GM18909 (cell line): ENCODE measurements at regions not wholly inside any gene's neighbourhood (a gene's known extent, or its start where the extent isn't known, plus 50 kb on each side); places are given as distances from the start of the nearest gene placed in this dataset.
"Not testable (repeated sequence)": the region's sequence is repeated elsewhere in the genome, so short reads cannot be mapped to it uniquely, and the experiment has no call there.

Experiments used
- ATAC-seq: cut with Tn5 transposase; IDR thresholded peaks from one replicate; pipeline ENCODE4 v1.9.1; 2021; ENCODE audit warnings: mild to moderate bottlenecking; ENCODE audit not compliant: unreplicated experiment, poor library complexity

DNA sequence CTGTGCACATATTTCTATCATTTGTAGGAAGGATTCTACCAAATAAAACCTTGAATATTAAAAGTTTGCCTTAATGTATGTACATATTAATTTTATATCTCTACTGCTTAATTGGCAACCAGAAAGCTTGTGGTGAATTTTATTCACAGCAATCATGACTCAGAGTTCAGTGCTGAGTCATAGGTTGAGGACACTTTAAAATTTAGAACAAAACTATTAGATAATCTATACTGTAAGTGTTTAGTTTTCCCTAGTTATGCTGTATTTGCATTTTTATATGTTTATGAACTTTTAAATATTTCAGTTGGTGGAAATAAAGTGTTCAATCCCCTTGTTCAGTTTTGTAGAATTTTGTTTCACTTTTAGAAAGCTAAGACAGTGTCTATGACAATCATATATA is 841.5 kb downstream of the KCNT2 start:
- ATAC-seq: no peak

DNA sequence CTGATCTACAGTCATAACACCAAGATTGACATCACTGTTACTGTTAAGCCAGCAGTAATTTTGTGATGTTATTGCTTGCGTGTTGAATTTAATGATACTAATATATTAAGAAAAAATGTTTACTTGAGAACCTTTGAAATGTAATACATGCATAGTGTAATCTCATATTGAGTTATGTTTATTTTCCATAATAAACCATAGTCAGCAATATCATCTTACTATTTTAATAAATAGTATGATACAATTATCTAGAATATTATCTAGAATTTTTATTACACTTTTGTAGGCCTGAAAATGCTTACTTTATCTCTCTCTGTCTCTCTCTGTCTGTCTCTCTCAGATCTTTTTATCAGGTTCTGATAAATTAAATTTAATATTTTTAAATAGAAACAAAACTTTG is 843.1 kb downstream of the KCNT2 start:
- ATAC-seq: no peak

DNA sequence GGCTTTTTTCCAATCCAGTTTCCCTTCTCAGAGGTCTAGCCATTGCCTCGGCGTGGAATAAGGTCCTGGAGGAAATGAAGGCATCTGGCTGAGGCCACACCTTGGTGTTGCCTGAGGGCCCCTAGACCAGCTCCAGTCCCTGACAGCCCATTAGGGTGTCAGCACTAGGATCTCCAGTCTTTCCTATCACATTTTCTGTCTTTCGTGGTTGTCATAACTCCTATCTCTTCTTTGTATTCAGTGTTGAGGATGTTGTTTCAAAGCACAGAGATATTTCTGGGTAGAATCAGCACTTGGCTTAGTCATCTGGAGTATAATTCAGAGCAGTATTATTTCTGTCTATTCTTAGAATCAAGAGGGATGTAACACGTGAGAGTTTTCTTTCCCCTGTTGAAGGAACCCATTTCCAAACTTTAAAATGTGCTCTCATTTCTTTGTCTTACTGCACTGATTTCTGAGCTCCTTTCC is 844.3 kb downstream of the KCNT2 start:
- ATAC-seq: no peak

DNA sequence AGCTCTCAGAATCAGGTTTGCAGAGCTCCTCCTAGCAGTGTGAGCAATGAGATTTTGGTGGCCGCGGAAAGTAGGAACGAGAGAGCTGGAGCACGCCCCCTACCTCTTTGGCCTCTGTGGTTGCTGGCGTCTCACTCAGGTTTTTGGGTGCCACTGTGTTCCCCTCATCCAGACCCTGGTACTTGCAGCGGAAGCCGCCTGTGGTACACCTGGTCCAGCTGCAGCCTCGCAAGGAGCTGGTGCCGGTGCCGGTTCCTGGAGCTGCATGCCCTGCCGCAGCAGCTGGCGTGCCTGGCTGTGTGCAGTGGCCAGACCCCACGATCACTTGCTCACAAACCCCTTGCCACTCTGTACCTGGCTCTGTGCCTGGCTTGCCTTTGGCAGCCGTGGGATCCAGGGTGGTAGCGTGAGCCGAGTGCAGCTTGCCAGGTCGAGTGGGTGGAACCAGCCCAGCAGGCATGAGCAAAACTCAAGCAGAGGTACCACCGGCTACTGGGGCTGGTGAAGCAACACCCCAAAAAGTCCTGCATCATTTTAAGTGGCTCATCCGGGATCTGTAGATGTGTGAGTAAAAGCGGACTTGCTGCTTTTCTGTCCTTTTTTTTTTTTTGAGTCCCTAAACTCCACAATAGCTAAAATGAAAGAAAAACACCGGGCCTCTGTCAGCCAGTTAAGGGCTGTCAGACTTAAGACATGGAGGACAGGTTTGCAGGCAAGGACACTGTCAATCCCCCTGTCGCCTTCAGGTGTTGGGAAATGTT is 844.9 kb downstream of the KCNT2 start:
- ATAC-seq: no peak

DNA sequence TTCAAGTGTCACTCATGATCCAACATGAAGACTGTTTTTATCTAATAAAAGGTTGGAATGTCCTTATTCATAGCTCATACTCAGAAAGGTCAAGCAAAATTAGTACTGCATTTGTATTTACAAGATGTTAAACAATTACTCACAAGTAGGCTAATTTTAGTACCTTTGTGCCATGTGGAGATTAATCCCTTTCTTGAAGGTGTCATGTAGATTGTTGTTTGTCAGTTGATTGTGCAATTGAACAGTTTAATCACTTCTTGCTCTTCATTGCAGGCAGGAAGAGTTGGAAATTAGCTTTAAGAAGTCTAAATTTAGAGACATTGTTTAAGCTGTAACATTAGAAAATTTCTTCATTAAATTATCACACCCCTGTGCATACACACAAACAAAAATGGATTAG is 847.1 kb downstream of the KCNT2 start:
- ATAC-seq: no peak

DNA sequence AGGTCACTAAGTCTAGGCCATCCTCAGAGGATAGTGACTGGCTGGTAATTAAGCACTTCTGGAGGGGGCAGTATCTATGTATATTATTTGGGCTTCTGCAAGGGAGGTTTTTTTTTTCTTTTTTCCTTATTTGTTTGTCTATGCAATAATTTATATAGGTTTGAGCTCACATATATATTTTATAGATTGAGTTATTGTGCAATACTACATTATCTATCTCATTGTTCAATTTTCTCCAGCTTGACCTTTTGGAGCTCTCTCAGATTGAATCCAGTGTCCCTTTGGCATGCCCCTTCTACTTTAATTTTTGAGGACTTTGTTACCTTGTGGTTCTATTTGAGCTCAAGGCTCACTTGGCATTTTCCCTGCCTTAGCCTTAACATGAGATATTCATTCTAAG is 852.1 kb downstream of the KCNT2 start:
- no peak for ATAC-seq

DNA sequence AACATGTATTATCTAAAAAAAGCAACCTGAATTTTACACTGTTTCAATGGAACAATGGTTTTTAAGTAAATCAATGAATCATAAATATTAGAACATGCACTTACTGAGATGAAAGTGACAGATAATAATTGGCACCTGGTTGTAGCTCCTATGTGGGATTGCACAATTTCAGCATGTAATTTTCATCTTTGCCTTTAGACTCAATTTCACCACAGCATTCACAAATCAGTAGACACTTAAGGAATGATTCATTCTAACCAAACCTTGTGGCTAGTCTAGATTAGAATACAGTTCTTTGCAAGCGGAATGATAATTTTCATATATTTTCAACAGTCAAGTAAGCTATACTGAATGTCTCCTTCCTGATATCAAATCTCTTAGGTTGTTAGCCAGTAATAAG is 853.4 kb downstream of the KCNT2 start:
- no peak for ATAC-seq

DNA sequence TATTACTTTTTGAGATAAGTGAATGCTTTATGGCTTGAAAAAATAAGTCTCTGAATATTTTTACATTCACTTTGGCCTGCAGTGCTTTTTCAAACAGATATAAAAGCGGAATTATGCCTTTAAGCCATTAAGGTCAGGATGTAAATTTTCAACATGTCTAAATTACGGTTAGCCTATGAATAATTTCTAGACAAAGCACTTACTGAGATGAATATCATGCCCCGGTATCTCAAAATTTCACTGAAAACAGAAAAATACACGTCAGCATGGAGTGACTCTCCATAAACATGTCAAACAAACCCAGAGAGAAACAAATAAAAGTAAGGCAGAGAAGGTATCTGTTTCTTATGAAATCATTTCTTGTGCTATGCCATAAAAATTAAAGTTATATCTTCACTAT is 853.9 kb downstream of the KCNT2 start:
- ATAC-seq: no peak

DNA sequence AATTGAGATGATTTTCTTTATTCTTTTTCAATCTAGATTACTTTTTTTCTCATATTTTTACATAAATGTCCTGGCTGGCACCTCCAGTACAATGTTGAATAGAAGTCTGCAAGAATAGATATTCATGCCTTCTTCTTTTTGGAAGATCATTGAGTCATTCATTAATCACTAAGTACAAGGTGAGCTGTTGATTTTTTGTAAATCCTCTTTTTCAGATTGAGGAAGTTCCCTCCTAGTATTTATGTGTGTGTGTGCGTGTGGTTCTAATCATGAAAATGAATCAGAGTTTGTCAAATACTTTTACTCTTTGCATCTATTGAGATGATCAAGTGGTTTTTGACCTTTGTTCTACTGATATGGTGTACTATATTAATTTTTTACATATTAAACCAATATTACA is 859.3 kb downstream of the KCNT2 start:
- no peak for ATAC-seq

DNA sequence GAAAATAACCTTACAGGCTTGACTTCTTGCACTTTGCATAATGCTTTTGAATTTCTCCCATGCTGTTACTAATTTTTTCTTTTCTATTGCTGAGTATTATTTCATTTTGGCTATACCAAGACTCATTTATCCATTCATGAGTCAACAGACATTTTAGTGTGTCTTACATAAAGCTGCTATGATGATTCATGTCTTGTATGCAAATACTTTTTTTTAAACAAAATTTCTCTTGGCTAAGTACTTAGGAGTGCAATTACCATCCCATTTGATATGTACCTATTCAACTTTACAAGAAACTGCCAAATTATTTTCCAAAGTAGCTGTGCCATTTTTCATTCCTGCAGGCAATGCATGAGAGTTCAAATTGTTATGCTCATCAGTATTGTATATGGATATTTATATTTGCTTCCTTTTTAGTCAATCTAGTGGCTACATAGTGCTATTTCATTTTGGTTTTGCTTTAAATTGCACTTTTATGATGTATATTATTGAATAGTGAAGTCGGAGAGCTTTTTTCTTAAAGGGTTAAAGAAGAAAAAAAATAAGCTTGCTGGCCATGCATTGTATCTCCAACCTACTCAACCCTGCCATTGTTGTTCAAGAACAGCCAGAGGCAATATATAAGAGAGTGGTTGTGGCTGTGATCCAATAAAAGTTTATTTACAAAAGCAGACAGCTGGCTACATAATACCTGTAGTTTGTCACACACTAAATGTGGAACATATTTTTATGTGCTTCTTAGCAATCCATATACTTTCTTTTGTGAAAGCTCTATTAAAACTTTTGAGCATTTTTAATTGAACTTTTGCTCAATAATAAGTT is 862.8 kb downstream of the KCNT2 start:
- no peak for ATAC-seq

DNA sequence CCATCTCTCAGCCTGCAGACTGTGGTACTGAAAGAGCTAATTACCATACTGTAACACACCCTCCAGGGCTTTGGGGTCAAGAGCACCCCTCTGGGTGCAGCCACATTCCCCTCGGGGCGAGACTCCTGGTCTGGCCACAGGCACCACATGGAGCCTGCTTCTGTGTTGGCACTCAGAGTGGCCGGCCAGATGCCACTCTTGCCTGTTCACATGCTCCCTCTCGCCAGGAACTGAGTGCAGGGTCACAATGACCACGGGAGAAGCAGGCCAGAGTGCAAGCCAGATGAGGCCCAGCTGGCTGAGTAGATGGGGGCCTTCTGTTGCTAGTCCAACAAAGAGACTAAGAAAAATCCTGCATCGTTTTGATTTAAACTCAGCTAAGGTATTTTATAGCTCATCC is 864.0 kb downstream of the KCNT2 start:
- no peak for ATAC-seq

DNA sequence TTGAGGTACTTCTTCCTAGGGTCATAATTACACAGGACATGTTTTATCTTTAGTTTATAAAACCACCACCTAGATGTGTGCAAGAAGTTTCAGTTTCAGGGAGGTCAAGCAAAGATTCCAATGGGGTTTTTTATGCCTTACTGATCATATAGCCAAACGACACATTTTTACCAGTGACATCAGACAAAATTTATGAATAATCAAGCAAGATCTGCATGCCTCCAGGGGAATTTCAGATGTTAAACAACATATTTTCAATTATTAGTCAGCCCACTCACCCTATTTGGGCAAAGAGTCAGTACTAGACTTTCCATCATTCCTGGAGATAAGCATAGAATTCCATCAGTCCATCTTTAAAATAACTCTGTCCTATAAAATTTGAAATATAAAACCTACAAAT is 867.4 kb downstream of the KCNT2 start:
- no peak for ATAC-seq

DNA sequence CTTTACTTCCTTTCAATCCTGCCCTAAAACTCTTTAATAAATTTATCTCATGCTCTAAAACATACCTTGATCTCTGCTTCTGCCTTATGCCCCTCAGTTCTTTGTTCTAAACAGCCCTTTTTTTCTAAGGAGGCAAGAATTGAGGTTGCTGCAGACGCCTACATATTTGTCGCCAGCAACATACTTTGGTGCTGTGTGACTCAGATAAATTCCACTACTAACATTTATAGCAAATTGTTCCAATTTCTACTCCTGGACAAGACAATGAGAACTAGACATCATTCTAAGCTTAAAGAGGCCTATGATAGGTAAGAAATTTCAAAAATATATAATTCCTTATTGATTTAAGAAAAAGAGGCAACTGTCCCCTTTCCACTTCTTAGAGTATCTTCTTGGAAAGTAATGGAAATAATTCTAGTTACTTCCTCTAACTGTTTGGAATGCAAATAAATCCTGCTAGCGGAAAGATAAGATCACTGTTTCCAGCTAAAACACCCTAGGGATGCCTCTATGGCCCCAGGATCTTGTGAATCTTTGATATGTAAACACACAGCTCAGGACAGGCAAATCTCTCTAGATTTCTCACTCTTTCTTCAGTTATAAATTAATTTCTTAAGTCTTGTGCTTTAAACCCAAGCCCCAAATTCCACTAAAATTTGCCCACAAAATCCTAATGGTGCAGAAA is 869.1 kb downstream of the KCNT2 start:
- ATAC-seq: no peak

DNA sequence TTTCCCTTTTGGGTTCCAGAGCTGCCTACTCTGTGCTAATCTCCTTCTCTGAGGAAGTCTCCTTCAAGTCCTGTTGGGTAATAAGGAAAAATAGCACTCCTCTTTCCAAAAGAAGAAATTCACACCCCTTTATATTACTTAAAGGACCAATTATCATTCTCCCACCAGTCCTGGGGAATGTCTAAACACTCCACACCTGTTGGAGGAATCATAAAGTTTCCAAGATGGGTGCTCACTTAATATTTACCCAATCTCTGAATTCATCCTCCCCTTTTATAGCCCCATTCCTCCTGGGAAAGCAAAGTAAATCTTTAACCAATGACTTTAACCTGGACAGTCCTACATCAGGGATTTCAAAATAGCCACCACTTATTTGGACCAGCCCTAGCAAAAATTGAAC is 873.1 kb downstream of the KCNT2 start:
- ATAC-seq: no peak

DNA sequence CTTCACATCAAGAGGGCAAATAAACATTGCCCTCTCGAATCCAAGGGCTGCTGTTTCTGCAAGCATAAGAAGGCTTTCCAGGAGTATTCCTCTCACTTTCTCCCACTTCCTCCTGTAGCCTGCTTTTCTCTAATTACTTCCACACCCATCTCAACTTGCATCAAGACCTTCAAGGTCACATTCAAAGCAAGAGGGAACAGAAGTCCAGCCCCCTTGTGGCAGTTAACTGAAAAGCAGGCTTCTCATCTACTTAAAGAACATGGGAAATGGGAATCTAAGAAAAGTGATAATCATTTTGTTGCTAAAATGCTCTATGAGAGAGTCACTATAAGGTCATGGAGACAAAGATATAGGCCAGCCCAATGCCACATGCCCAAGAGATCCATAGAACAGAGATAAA is 874.4 kb downstream of the KCNT2 start:
- ATAC-seq: no peak

DNA sequence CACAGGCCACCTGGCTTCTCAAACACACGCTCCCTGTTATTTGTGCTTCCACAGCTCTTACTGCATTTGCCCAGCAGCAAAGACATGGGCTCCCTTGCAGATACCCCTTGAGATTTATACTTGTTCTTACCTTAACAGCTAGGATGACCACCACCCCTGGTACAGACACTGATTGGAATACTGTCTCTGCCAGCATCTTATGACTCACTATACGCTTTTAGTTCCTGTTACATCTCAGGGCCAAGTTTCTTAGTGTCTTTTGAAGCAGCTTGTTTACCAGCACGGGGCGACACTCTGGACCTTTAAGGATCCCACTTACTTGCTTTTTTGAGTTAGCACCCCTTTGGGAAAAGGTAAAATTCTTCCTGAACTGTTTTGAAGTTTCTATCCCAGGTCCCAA is 874.8 kb downstream of the KCNT2 start:
- ATAC-seq: no peak

DNA sequence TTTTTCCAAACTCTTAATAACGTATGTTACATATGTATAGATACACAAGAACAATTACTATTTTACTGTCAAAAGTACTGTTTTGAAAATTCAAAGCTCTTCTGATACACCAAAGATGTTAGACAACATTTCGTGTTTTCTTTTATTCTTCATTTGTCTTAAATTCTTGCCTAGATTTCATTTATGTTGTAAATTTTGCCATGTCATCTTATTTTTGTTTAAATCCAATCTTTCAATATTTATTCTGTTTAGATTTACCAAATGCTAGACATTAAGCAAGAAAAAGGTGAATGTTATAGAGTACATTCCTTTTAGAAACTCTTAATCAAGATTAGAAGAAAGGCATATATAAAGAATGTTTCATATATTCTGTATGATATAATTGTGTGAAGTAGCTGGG is 876.9 kb downstream of the KCNT2 start:
- ATAC-seq: no peak

DNA sequence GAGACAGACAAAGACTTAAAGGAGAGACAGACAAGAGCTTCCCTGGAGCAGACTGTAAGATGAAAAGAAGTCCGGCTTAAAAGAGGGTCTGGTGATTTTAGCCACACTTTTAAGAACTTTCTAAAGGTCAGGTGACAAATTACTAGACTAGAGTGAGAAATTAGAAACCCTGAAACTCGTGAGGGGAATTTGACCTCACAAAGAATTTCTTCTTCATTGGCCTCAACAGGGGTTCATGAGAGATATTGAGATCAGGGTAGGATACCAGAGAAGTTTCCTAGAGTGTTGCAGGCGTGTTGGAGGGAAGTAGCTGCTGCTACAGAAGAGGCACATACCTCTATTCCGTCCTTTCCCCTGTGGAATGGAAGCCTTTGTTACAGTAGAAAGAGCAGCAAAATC is 884.4 kb downstream of the KCNT2 start:
- ATAC-seq: no peak

DNA sequence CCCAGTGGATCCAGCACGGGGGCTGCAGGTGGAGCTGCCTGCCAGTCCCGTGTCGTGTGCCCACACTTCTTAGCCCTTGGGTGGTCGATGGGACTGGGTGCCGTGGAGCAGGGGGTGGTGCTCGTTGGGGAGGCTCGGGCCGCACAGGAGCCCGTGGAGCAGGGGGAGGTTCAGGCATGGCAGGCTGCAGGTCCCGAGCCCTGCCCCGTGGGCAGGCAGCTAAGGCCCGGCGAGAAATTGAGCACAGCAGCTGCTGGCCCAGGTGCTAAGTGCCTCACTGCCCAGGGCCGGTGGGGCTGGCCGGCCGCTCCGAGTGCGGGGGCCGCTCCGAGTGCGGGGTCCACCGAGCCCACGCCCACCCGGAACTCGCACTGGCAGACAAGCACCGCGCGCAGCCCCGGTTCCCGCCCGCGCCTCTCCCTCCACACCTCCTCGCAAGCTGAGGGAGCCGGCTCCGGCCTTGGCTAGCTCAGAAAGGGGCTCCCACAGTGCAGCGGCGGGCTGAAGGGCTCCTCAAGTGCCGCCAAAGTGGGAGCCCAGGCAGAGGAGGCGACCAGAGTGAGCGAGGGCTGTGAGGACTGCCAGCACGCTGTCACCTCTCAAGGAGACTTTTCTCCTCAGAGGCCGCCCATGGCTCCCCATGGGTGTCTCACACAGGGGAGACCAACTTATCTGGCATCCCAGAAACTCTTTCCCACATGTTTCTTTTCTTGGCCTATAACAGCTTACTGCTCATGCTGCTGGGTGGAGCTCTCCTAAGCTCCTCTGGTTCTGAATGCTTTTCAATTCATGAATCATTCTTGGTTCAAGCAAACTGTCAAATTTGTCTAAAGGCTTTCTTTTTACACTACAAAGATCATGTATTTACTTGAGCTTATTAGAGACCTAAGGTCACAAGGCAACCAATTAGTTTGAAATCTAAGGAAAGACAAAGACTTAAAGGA is 885.1 kb downstream of the KCNT2 start:
- not testable (repeated sequence) for ATAC-seq

DNA sequence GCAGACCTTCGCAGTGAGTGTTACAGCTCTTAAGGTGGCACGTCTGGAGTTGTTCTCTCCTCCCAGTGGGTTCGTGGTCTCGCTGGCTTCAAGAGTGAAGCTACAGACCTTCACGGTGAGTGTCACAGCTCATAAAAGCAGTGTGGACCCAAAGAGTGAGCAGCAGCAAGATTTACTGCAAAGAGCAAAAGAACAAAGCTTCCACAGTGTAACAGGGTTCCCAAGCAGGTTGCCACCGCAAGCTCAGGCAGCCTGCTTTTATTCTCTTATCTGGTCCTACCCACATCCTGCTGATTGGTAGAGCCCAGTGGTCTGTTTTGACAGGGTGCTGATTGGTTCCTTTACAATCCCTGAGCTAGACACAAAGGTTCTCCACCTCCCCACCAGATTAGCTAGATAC is 886.1 kb downstream of the KCNT2 start:
- ATAC-seq: not testable (repeated sequence)
